Upper lobe of right lung (tissue), 1 donor: ENCODE measurements at regions not wholly inside any gene's neighbourhood (a gene's known extent, or its start where the extent isn't known, plus 50 kb on each side); places are given as distances from the start of the nearest gene placed in this dataset.
"Not testable (repeated sequence)": the region's sequence is repeated elsewhere in the genome, so short reads cannot be mapped to it uniquely, and the experiment has no call there.

ENCODE experiments used
- ATAC-seq: fragments of 200-7000 bp; cut with Tn5 transposase; one replicate; pipeline ENCODE4 v1.9.1; 2020; ENCODE audit warnings: mild to moderate bottlenecking, moderate library complexity
- DNase-seq: peaks from one replicate; pipeline ENCODE4 v3.0.0-alpha.2; 2020
- H3K27ac ChIP-seq: fragments of 200-600 bp; one replicate; pipeline ENCODE4 v1.8.0; 2022
- H3K27me3 ChIP-seq: fragments of 200-600 bp; one replicate; pipeline ENCODE4 v1.8.0; 2022; ENCODE audit warnings: mild to moderate bottlenecking
- H3K36me3 ChIP-seq: fragments of 200-600 bp; one replicate; pipeline ENCODE4 v1.8.0; 2022
- H3K4me1 ChIP-seq: fragments of 200-600 bp; one replicate; pipeline ENCODE4 v1.8.0; 2022
- H3K4me3 ChIP-seq: fragments of 200-600 bp; one replicate; pipeline ENCODE4 v1.8.0; 2022; ENCODE audit warnings: mild to moderate bottlenecking
- H3K9me3 ChIP-seq: fragments of 200-600 bp; one replicate; pipeline ENCODE4 v1.8.0; 2022
- CTCF ChIP-seq: fragments of 200-600 bp; IDR thresholded peaks from one replicate; pipeline ENCODE4 v1.8.0; 2022; ENCODE audit warnings: antibody characterized with exemption
- intact Hi-C: fragments of 100-400 bp; cut with DNase I; formaldehyde crosslinking; loops from one replicate; pipeline ENCODE4 v1.11.0; 2022
- donor health status: DM: no; HTN: yes; CAD: no; lungs with severe emphysema.

GRCh38 chr2:172305066-172305465, 122.3 kb upstream of the ITGA6 start:
- Histone ChIP-seq H3K36me3 (no peaks in the 10 kb centered on the region), H3K4me1 (no peaks in the 10 kb centered on the region), H3K27me3 (no peaks in the 10 kb centered on the region), H3K27ac (no peak overlapping the region), H3K9me3 (no peaks in the 10 kb centered on the region), H3K4me3 (no peak overlapping the region)
- DNase-seq: no peak
- TF ChIP-seq CTCF: no peak
- intact Hi-C loops: no loop called here
- ATAC-seq: no peak

- no peaks in the 10 kb centered on the region for H3K9me3 ChIP-seq
- H3K4me3 ChIP-seq: no peak overlapping the region
- no peaks in the 10 kb centered on the region for H3K36me3 ChIP-seq
- intact Hi-C loops: no loop called here
- ATAC-seq (no peak), DNase-seq (no peak)
- no peaks in the 10 kb centered on the region for H3K4me1 ChIP-seq
- TF ChIP-seq CTCF: no peak
- H3K27me3 ChIP-seq: no peaks in the 10 kb centered on the region
- no peak overlapping the region for H3K27ac ChIP-seq
Measured at GRCh38 chr2:172307800-172308199, 119.6 kb upstream of the ITGA6 start.

GRCh38 chr2:172308253-172308935, 119.0 kb upstream of the ITGA6 start:
- no peak for DNase-seq
- no peak overlapping the region for H3K27ac ChIP-seq
- no peaks in the 10 kb centered on the region for H3K4me1 ChIP-seq

GRCh38 chr2:172311921-172312345, 115.5 kb upstream of the ITGA6 start:
- Histone ChIP-seq H3K36me3 (no peaks in the 10 kb centered on the region), H3K9me3 (no peaks in the 10 kb centered on the region), H3K27ac (peak overlapping the region; percentile 24), H3K4me1 (no peaks in the 10 kb centered on the region), H3K27me3 (no peaks in the 10 kb centered on the region), H3K4me3 (no peak overlapping the region)
- intact Hi-C loops: no loop called here
- TF ChIP-seq CTCF: no peak
- DNase-seq (no peak), ATAC-seq (peak; percentile 72)

More at GRCh38 chr2:172308253-172308935, 119.0 kb upstream of the ITGA6 start:
- Histone ChIP-seq H3K9me3 (no peaks in the 10 kb centered on the region), H3K4me3 (no peak overlapping the region), H3K27me3 (no peaks in the 10 kb centered on the region), H3K36me3 (no peaks in the 10 kb centered on the region)
- no peak for ATAC-seq
- intact Hi-C loops: no loop called here
- no peak for TF ChIP-seq CTCF

- Histone ChIP-seq H3K36me3 (no peaks in the 10 kb centered on the region), H3K27me3 (no peaks in the 10 kb centered on the region), H3K4me3 (no peak overlapping the region), H3K9me3 (no peaks in the 10 kb centered on the region), H3K27ac (no peak overlapping the region), H3K4me1 (no peaks in the 10 kb centered on the region)
- no peak for TF ChIP-seq CTCF
- DNase-seq: no peak
- ATAC-seq: no peak
- intact Hi-C loops: no loop called here
Measured at GRCh38 chr2:172313715-172314341, 113.6 kb upstream of the ITGA6 start.

GRCh38 chr2:172315070-172315469, 112.3 kb upstream of the ITGA6 start:
- H3K4me1 ChIP-seq, H3K36me3 ChIP-seq, intact Hi-C loops, H3K4me3 ChIP-seq, H3K27me3 ChIP-seq, H3K9me3 ChIP-seq, DNase-seq, H3K27ac ChIP-seq, ATAC-seq: not testable (repeated sequence)
